ENCODE measurements at regions not wholly inside any gene's neighbourhood (a gene's known extent, or its start where the extent isn't known, plus 50 kb on each side); places are given as distances from the start of the nearest gene placed in this dataset.

DNA sequence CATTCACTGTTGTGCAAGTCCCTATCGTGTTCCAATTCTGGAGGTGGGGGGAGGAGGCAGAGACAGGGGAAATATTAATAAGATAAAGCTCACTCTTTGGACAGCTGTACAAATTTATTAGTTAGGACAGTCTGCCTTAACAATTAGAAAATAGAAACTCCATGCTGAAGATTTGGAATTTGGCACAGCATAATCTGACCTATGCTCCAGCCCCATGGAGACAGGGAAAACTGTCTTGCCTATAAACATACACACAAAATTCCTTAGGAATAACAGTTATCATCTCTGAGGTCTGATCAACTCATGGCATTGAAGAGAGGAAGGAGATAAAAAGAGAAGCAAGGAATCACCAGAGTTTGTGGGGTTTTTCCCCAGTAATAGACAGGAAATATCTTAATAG lies 335.4 kb upstream of the MEOX2 start:
- DNase-seq (ENCODE audit: low read depth), result no peak
- no peak overlapping the region for H3K4me3 ChIP-seq (ENCODE audit: low read depth, low read length)
- TF ChIP-seq, protein P1, sequence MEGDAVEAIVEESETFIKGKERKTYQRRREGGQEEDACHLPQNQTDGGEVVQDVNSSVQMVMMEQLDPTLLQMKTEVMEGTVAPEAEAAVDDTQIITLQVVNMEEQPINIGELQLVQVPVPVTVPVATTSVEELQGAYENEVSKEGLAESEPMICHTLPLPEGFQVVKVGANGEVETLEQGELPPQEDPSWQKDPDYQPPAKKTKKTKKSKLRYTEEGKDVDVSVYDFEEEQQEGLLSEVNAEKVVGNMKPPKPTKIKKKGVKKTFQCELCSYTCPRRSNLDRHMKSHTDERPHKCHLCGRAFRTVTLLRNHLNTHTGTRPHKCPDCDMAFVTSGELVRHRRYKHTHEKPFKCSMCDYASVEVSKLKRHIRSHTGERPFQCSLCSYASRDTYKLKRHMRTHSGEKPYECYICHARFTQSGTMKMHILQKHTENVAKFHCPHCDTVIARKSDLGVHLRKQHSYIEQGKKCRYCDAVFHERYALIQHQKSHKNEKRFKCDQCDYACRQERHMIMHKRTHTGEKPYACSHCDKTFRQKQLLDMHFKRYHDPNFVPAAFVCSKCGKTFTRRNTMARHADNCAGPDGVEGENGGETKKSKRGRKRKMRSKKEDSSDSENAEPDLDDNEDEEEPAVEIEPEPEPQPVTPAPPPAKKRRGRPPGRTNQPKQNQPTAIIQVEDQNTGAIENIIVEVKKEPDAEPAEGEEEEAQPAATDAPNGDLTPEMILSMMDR (IDR thresholded peaks at IDR 0.05; ENCODE audit: insufficient read depth, low read depth, low read length), result no peak

DNA sequence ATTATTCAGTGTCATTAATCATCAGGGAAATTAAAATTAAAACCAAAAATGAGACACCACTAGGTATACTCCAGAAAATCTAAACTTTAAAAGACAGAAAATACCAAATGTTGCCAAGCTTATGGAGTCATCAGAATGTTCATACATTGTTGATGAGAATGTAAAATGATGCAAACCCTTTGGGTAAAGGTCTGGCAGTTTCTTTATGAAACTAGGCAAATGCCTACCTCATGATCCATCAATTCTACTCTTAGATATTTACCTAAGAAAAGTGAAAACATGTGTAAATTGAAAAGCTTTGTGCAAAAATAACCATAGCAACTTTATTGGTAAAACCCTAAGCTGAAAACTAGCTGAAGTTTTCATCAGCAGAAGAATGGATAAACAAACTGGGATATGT lies 329.5 kb upstream of the MEOX2 start:
- H3K4me3 ChIP-seq (ENCODE audit: low read depth, low read length), result no peak overlapping the region
- TF ChIP-seq, protein P1 (IDR thresholded peaks at IDR 0.05; ENCODE audit: insufficient read depth, low read depth, low read length), result no peak
- no peak for DNase-seq (ENCODE audit: low read depth)

DNA sequence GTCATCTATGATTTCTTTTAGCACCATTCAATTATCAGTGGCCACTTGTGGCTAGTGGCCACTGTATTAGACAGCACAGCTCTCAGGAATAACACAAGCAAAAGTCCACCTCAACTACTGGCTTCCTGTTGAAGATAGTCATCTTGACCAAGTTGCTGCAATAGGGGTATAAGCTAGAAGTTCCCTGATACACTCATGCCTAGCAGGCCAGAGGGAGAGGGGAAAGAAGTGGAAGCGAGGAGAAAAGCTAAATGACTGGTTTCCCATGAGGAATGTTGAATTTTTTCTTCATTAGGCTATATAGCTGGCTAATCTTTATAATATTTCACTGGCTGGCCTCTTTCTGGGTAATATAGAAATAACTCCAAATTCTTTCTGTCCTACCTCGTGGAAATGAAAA lies 327.5 kb upstream of the MEOX2 start:
- H3K4me3 ChIP-seq (ENCODE audit: low read depth, low read length), result no peak overlapping the region
- no peak for DNase-seq (ENCODE audit: low read depth)
- TF ChIP-seq, protein P1 (IDR thresholded peaks at IDR 0.05; ENCODE audit: insufficient read depth, low read depth, low read length), result no peak

DNA sequence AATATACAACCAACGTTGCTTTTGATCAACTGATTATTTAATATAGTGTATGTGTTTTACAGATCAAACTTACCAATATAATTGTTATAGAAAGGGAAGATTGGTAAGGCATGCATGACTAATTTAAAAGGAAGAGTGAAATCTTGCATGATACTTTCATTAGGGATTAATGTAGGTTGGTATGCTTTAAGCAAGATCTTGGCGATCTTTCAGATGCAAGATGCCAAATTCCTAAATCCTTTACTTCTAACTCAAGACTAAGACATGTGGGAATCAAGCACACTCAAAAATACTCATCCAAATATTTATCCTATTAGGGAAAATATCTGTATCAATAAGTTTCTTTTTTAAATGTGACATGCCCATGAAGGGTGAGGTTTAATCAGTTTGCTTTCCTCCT lies 321.4 kb upstream of the MEOX2 start:
- TF ChIP-seq, protein P1 (IDR thresholded peaks at IDR 0.05; ENCODE audit: insufficient read depth, low read depth, low read length), result no peak
- DNase-seq (ENCODE audit: low read depth), result no peak
- no peak overlapping the region for H3K4me3 ChIP-seq (ENCODE audit: low read depth, low read length)

DNA sequence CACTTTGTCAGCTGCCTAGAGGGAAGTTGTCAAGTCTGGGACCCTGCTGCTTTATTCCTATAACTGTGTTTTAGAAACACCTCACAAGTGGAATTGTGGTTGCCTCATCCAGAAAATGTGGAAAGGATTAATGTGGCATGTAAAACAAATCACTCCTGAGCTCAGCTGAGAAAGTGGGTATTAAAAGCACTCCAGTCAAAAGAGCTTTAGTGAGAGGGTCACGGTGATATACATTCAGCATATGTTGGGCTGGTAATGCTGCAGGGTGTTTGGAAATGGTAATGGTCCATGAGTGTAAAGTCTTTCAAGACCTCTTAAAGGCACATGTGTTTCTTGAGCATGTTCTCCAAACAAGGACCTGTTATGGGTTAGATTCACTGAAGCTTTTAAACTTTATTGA lies 318.2 kb upstream of the MEOX2 start:
- DNase-seq (ENCODE audit: low read depth), result no peak
- H3K4me3 ChIP-seq (ENCODE audit: low read depth, low read length), result no peak overlapping the region
- TF ChIP-seq, protein P1 (IDR thresholded peaks at IDR 0.05; ENCODE audit: insufficient read depth, low read depth, low read length), result no peak

DNA sequence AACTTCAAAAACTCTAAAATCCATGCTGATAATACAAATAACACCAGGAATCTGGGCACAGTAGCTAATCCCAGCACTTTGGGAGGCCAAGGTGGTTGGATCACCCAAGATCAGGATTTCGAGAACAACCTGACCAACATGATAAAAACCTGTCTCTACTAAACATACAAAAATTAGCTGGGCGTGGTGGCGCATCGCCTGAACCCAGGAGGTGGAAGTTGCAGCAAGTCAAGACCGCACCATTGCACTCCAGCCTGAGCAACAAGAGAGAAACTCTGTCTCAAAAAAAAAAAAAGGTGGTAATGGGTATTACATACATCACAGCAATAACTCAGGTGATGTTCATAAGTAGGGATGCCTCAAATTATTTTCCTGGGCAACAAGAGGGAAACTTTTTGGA lies 315.0 kb upstream of the MEOX2 start:
- TF ChIP-seq, protein P1 (IDR thresholded peaks at IDR 0.05; ENCODE audit: insufficient read depth, low read depth, low read length), result no peak
- DNase-seq (ENCODE audit: low read depth), result no peak
- no peak overlapping the region for H3K4me3 ChIP-seq (ENCODE audit: low read depth, low read length)

DNA sequence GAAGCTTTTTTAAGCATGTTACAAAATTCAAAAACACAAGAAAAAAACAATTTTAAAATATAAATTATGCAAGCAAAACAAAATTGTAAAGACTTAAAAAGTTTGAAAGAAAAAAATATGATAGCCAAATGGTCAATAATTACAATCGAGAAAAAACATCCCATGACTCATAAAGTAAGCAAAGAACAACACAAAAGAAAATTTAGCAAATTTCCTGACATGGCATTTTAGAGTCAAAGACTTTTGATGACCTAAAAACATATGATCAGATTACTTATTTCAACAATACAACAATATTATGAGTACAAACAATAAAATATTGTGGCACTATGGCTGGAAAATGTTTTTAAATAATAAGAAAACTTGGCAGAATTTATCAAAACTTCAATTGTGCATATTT lies 312.1 kb upstream of the MEOX2 start:
- TF ChIP-seq, protein P1 (IDR thresholded peaks at IDR 0.05; ENCODE audit: insufficient read depth, low read depth, low read length), result no peak
- DNase-seq (ENCODE audit: low read depth), result no peak
- H3K4me3 ChIP-seq (ENCODE audit: low read depth, low read length), result no peak overlapping the region

Measured in fibroblast of villous mesenchyme (primary cell).